Renal cortical epithelial cell (primary cell): ENCODE measurements at regions not wholly inside any gene's neighbourhood (a gene's known extent, or its start where the extent isn't known, plus 50 kb on each side); places are given as distances from the start of the nearest gene placed in this dataset.
A peak's percentile ranks its signal among the peaks of the same experiment; 100 is the strongest.

Experiments
- DNase-seq: peaks from one replicate; pipeline ENCODE4 v3.0.0-alpha.2; 2011; ENCODE audit warnings: low read depth

- DNase-seq = no peak
Observed at GRCh38 chr11:121938076-121938475, 177.9 kb downstream of the BLID start.

DNA sequence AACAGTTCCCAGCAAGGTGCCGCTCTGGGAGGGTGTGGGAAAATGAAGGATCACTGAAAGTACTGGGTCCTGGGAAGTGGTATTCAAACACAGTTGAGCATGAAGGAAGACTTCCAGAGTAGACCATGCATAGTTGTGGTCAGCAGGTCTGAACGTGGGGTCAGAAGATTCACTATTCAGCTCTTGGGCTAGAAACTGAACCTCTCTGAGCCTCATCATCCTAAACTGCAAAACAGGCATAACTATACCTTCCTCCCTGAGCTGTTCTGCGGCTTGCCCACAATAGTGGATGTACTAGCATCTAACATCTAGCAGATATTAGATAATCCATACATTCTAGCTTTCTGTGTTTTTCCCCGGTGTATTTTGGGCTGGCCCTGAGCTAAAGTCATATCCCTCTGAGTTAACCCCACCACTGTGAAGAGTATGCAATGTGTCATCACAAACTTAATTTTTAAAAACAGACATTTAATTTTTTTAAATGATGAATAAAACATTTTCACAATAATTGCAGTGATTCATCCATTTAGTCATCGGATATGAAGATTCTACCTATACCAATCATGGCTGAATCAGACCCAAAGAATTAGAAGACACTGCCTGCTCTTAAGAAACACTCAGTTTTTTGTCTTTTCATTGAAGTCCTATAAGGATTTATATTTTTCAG lies 179.1 kb downstream of the BLID start:
- peak; percentile 8 for DNase-seq

- no peak for DNase-seq
Observed at GRCh38 chr11:121936370-121936769, 179.6 kb downstream of the BLID start.

GRCh38 chr11:121933694-121934093 lies 182.3 kb downstream of the BLID start:
- no peak for DNase-seq

GRCh38 chr11:121933294-121933693 lies 182.7 kb downstream of the BLID start:
- no peak for DNase-seq

DNA sequence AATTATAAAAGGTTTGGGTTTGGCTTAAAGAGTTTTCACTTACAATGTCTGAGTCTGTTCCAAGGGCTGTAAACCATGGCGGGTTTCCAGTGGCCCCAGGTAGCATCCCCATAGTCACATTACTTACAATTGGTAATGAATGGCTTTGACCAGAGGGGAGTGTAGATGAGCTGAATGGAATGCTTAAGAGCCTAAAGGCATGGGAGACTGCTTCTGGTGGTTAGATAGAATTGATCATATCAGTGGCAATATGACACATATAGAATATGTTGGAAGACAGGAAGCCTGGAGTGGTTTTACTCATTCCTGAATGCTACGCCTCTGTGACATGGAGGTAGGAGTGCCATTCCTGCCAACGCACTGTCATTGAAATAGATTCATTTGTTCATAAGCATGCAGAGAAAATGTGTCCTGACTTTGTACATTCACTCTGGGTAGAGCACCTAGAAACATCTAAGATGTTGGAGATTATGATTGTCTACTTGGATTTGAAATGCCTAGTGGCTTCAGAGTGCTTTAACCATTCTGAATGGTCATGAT lies 183.3 kb downstream of the BLID start:
- DNase-seq = no peak

GRCh38 chr11:121931748-121932352 lies 184.2 kb downstream of the BLID start:
- peak; percentile 28 for DNase-seq

DNA sequence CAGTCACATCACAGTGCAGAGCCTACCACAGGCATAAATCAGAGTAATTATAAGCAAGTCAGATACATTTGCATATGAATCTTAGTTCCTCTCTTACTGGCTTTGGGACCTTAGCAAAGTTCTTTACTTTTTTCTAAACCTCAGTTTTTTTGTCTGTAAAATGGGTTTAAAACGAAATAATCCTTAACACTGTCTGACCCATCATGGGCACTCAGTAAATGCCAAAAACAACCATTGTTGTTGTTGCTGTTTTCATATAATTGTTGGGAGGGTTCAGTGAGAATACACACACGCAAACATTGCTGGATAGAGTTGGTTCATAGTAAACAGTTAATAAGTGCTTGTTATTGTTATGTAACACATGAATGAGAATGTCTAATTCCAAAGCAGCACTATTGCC lies 184.9 kb downstream of the BLID start:
- no peak for DNase-seq

GRCh38 chr11:121930004-121930965 lies 185.7 kb downstream of the BLID start:
- DNase-seq = peak; percentile 82

DNA sequence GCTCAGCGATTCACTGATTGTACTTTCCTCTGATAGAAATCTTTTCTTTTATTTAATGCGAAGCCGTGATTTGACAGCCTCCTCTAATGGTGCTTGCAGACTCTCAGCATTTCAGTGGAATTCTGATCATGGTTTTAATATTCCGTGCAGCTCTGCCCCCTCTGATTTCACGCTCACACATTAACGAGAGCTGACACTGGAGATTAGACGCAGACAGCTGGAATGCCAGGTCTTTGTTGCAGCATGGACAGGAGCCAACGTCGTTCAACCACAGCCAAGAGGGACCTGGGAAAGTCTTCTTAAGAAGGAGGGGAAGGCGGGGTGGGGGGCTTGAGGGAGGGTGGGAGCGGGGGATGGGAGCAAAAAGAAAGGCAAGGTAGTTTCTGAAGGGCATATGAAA lies 186.4 kb downstream of the BLID start:
- peak; percentile 61 for DNase-seq

- no peak for DNase-seq
Observed at GRCh38 chr11:121928597-121929580, 187.1 kb downstream of the BLID start.

GRCh38 chr11:121927789-121928188 lies 188.2 kb downstream of the BLID start:
- DNase-seq = no peak

DNA sequence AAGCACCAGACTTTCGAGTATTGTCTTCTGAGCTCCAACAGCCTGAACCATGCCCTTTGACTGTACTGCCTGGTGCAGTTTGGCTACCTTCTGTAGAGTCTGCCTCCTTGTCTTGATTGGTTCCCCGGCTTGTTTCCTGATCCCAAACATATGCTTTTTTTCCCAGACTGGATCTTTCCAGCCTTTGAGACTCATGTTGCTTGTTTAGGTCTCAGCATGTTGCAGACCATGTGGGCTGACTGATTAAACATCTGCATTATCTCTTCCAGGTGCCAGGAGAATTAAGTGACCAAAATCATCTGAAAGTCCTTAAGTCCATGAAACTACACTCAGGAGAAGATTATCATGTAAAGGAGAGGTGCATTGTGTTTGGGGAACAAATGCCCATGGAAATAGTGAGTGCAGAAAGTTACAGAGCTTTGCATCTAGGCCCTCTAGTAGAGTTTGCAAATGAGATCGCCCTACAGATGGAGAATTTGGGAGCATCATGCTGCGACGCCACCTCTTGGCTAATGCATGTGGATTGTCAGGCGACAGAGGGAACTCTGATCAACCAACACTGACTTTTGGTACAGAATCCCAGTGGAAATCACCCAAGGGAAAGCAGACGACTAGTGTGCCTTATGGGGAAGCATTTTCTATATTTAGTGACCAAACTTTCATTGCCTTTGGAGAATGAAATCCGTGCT lies 188.8 kb downstream of the BLID start:
- no peak for DNase-seq

DNA sequence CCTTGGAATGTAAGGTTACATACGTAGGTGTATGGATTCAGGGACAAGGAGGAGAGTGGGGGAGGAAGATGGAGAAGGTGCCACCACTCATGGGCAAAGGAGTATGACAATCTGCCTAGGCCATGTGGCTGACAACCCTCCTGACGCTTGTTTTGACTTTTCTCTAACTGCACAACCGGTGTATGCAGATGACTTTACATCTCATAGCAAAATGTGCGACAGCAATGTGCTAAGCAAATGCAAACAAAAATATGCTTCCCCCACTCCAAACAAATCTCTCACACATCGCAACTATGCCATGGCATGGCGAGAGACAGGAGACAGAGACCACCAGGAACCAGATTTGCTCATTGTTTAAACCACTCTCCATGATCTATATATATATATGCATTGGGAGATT lies 191.8 kb downstream of the BLID start:
- no peak for DNase-seq

DNA sequence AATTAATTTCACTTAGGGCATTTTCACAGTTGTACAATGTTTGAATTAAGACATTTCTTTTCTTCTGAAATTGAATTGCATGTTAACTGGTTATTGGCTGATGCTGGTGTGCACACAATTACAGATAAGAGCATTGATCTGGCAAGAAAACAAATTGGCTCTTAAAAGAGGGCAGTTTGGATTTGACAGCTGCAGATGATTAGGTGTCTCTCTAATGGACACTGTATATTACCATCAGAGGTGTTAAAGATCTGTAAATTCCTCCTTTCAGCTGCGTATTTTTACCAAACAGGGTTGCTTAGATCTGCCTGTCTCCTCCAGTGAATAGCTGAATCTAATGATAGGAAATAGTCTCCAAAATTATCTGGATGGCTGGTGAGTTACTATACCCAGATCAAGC lies 198.5 kb downstream of the BLID start:
- DNase-seq = no peak

GRCh38 chr11:121914508-121915059 lies 201.4 kb downstream of the BLID start:
- no peak for DNase-seq

DNA sequence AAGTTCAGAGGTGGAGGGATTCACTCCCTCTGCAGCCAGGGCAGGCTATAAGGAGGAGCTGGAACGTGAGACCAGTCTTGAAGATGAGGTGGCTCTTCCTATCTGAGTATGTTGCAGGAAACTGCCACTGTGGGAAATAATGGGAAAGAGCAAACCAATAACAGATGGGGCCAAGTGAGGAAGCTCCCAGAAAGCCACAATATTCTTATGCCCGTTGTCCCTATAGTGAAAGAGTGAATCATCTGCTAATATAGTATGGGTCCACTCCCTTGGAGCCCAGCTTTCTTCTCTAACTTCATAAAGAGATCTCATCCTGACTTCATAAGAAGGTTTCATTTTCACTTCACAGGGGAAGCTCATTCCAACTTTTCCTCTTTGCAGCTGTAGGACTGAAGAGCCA lies 206.4 kb downstream of the BLID start:
- no peak for DNase-seq

GRCh38 chr11:121907379-121907778 lies 208.6 kb downstream of the BLID start:
- no peak for DNase-seq

- DNase-seq = no peak
Observed at GRCh38 chr11:121904148-121904547, 211.9 kb downstream of the BLID start.

DNA sequence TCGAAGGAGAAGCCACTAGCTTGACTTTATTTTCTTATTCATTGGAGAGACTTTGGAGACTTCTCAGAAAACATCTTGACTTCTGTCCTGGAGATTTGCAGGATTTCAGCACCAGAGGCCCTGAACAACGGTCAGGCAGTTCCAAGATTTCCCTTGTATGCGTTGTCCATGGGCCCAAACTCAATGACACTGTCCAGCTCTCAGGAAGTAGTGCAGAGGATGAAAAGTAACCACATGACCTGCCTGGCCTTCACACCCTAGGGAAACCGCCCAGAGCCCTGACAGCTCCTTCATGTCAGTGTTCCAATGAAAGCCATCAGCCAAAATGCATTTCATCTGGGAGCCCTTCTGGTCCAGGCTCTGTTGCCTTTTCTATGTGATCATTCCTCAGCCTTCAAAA lies 214.1 kb downstream of the BLID start:
- no peak for DNase-seq
